Hematopoietic multipotent progenitor cell treated with erythropoietin and hydrocortisone succinate and interleukin-3 and kit ligand, for 4 days (in vitro differentiated cells): ENCODE measurements at regions not wholly inside any gene's neighbourhood (a gene's known extent, or its start where the extent isn't known, plus 50 kb on each side); places are given as distances from the start of the nearest gene placed in this dataset.
"Not testable (repeated sequence)": the region's sequence is repeated elsewhere in the genome, so short reads cannot be mapped to it uniquely, and the experiment has no call there.

Experiments used
- DNase-seq: peaks from one replicate; pipeline ENCODE4 v3.0.0-alpha.2; 2015

DNA sequence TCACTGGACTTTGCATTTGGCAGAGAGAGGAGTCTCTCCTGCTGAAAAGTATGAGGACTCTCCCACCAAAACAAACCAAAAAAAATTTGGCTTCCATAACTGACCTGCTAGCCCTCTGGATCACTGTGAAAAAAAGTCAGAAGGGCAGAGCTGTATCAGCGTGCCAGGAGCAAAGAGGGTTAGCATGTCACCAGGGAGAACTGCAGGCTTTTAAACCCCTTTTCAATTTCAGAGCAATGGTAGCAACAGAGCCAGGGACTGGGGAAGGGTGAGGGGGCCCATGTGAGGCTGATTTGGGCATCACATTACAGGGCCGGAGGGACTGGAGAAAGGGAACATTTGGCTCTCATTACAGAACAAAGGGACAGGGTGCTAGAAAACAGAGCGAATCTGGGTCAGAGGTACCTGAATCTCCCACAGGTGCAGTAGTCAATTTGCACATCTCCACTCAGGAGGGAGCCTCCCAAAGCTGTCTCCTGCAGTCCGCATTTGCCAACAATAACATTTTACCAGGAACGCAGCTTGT lies 185.7 kb upstream of the EYA4 start:
- DNase-seq, result no peak

DNA sequence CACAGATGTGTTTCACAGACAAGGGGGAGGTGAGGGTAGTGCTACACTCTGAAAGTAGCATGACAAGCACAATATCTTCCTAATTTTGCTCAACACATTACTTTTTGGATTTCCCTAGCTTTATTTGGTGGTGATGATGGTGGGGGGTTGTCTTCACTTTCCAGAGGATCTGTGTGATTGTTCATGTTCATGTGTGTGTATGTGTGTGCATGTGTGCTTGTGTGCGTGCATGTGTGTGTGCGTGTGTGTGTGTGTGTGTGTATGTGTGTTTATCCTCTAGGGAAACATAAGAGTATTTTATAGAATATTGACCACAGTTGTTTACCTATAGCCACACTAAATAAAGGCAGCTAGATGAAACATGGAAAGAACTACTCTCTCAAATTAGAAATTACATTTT lies 183.8 kb upstream of the EYA4 start:
- no peak for DNase-seq

DNA sequence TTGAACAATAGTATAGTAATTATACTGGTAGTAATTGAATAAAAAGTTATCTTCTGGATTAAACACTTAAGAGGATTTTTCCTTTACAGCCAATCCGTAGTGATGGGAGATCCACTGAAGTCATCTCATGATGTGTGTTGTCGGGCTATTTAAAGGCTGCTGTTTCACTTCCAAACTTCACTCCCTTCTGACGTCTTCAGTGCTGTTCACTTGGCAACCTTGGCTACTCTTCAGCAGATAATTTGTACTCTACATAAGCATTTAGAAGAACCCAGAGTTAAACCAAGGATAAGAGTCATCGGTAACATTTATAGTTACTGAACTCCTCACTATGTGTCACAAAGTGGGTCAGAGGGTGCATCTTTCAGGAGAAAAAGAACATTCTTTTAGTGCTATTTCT lies 179.1 kb upstream of the EYA4 start:
- no peak for DNase-seq

DNA sequence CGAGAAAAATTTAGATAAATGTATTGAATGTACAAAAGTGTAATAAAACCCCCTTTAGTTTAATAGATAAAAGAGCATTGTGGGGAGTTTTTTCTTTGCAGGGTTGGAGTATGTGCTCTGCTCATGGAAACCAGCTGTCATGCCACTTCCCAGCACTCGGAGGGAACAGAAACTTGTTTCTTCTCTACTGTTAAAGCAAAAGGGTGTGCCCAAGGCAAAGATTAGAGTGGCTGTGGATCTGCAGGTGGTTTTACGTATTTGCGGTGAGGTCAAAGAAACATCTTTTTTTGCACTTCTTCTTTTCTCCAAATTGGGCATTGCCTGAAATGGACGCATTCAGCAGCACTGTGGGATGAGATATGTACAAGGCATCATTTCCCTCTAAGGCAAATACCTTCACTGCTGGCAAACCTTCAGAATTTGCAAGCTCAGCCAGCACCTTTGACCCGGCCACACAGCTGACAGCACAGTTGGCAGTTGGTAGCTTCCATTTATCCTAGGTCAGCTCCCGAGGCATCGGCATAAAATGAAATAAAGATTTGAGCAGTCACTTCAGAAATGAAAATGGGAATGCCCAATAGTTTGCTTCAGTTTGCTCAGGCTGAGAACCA lies 178.4 kb upstream of the EYA4 start:
- DNase-seq, result no peak

DNA sequence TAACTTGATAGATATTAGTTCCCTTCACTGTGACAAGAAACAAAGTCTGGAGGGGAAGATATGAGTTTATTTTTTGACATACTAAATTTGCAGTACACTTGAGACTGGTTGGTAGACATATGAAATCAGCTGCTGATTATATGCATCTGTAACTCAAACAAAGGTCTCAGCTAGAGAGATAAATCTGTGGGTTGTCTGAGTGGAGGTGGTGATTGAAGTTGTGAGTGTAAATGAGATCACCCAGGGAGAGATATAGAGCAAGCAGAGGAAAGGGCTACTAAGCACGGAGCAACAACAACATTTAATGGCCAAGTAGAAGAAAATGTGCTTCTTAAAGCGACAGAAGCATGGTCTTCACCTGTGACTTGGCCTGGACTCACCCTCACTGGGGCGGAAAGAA lies 173.2 kb upstream of the EYA4 start:
- DNase-seq, result no peak

DNA sequence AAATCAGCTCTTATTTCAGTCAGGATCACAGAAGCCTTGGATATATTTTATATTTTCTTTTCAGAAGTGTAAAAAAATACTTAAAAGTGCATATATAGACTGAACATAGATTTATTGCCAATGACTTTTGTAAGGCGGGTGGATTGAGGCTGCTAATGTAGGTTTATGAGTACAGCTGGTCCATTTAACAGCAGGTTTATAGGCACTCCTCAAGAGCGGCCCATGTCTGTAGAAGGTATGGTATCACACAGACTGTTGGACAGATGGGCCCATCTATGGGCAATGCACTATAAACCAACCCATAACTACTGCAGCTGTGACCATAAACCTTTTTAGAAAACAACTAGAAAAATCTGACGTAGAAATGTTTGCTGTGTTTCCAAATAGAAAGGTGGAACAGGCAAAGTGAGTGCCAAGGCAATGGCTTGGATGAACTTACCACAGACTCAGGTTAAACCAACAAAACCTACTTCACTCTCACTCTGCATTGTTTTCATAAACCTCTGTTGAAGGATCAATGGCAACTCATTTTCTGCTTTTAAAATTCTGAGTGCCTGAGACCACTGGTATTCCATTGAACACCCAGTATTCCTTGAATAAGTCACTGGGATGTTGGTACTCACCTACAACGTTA lies 170.6 kb upstream of the EYA4 start:
- DNase-seq, result no peak

DNA sequence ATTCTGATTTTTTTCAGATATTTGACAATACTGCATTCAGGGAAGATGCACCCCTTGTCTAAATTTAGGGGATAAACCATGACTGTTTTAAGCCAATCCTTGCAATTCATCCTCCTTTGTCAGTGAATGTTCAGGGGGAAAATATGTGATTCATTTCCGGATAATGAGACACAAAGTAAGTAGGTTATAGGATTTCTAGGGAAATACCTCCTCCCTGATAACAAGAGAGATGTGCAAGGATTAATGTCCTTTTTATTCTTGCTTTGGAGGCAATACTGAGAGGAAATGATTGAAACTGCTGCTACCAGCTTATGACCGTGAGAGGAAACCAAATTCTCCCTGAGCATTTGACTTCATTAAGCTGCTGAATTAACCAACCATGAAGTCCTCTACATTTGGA lies 161.3 kb upstream of the EYA4 start:
- DNase-seq, result no peak

DNA sequence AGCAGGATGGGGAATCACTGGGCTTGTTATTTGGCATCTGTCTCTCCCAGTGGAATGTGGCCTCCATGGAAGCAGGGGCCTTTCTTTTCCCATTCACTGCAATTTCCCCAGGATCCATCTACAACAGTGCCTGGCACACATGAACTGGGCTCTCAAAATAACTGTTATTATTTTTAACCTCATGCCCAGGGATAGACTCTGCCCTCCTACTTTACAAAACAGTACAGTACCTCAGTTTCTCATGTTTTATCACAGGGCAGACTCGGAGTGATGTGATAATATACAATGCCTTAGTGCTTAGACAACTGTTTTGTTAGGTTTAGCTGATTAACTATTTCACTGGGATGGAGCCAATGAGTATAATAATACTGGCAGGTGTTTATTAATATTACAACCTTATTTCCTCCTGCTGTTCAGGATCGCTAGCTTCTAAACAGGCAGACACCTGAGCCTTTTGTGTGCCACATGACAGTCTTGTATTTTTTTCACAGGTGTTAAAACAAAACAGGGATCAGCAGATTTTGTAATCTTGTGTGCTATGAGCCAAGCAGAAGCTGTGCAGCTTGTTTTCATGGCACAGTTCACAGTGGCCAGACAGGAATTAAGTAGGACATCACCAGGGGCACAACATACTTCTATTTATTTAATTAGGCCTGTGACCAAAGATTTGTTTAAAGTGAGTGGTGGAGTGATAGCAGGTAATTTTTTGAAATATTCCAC lies 157.7 kb upstream of the EYA4 start:
- DNase-seq, result no peak

DNA sequence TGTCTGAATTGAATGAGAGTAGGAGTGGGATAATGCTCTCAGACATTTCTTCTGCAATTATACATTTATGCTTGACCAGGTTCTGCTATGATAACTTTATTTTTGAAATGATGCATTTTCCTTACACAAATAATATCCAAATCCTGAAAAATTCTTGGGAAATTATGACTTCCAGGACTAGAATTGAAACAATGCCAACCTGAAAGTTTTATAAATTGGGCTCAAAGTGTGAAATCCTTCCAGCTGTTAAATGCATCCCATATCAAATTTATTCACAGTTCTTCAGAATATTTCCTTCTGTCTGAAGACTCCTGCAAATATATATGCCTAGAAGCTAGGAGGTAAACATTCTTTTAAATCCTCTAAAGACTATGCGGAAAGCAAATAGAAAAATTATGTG lies 155.7 kb upstream of the EYA4 start:
- no peak for DNase-seq

DNA sequence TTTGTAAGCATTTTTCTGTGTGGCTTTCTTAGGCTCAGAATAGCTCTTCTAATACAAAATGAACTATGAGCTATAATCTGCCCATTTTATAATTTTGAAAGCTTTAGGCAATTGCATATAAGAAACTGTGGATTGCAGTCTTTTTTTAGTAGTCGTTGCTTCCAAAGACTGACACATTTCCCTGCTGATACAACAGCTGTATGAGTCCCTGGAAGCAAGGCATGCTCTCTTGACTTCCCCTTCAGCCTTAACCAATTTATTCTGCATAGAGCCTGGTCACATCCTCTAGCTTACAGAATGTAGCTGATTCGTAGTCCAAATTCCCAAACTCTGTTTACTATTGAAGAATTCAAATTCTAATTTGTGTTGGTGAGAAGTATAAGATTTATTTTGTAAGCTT lies 155.3 kb upstream of the EYA4 start:
- DNase-seq, result no peak

DNA sequence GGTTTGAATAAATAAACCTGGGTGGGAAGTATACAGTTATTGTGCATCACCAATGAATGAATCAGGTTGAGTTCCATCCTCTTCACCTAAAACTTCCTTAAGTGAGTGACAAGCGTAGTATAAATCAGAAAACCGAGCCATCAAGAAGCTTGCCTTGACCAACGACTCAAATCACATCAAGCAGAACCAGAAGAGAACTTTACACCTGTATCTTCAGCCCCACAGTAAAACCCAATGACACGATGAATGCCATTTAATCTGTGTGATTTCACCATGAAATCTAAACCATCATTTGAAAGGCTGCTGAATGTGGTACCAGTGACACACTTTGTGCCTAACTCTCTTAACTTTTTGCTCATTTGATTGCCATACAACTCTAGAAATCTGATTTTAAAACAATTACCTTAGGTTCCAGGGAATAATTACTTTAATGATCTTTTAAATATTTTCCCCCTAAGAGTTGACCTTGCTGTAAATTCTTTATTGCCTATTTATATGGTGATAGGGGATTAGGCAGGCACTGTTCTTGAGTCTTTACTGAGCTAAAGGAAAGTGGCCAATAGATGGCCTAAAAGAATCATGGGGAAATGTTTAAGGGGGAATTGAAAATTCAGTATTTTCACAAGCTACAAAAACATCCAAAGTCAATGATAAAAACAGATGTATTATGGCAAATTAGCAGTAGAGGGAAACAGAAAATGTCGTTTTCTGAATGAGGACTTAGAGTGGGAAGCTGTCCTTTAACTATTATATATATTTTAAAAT lies 152.0 kb upstream of the EYA4 start:
- DNase-seq, result no peak

DNA sequence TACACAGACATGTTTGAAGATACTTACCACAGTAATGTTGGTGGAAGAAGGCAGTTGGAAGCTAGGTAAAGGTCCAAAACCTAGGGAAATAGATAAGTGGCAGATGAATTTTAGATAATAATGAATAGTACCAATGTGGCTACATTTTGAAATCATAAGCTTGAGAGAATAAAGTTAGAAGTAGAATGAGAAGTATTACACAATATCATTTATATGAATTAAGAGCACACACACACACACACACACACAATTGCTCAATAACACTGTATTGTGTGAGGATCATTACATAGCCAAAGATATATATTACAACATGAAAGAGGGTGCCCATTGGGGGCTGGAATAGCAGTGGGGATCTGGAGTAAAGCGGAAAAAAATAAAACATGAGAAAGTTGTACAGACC lies 149.0 kb upstream of the EYA4 start:
- DNase-seq, result no peak

DNA sequence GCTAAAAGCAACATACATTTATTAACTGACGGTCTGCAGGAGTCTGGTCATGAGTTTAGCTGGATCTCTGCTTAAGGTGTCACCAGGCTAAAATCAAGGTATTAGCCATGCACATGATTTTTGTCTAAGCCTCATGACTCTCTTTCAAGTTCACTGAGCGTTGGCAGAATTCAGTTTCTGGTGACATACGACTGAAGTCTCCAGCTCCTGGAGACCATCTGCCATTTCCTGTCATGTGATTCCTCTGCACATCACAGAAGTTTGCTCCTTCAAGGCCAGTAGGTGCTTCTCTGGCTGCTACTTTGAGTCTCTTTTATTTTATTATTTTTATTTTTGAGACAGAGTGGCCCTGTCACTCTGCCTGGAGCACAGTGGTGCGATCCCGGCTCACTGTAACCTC lies 148.4 kb upstream of the EYA4 start:
- DNase-seq, result no peak

DNA sequence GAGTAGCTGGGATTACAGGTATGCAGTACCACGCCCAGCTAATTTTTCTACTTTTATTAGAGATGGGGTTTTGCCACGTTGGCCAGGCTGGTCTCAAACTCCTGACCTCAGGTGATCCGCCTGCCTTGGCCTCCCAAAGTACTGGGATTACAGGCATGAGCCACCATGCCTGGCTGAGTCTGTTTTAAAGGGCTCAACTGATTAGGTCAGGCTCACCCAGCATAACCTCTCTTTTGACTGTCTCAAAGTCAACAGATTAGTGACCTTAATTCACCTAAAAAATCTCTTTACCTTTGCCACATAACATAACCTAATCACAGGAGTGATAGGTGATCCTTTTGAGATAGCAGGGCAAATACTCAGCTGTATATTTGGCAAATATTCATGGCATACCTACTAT lies 147.9 kb upstream of the EYA4 start:
- not testable (repeated sequence) for DNase-seq

DNA sequence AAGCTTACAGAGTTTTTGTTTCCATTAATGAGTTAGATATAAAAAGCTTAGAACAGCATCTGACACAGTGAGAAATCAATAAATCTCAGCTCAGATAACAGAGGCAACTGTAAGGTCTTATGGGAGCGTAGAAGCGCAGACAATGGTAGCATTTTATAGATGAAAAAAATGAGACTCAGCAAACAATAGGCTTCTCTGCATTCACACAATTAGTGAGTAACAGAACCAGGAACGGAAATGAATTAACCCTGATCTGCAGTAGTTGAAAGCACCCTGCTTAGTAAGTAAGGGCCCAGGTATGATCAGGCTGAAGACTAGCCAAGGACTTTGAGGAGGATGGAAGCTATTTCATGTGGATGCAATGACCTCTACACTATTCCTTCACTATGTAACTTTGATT lies 147.2 kb upstream of the EYA4 start:
- no peak for DNase-seq

DNA sequence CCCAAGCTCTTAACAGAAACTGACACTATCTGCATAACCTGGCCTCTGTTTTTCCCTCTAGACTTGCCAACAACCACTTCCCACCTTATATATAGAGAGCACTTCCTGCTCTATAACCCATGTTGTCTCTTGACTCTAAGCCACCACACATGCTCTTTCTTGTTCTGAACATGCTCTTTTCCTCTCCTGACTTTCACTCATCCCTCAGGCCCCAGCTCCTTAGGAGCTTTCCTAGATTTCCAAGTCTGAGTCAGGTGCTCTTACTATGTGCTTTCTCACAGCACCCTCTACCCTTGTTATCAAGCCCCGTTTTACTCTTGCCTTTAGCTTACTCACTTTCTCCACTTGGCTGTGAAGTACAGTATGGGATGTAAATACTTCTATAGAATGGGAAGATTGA lies 143.9 kb upstream of the EYA4 start:
- DNase-seq, result no peak

DNA sequence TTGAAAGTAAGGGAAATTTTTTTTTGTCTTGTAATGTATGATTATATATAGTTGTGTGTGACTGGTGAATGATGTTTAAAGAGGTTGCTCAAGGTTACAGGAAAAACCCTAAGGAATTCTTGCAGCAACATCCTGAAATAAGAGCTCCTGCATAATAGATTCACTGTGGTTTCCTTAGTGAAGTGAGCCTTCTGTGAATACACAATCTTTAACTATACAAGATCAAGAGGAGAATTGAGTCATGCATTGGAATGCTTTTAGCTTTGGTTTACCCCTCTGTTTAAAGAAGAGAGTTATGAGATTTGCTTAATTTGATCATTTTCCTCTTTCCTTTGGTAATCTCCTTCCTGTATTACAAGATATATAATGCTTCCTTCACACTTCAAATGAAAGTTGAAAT lies 141.6 kb upstream of the EYA4 start:
- DNase-seq, result no peak

DNA sequence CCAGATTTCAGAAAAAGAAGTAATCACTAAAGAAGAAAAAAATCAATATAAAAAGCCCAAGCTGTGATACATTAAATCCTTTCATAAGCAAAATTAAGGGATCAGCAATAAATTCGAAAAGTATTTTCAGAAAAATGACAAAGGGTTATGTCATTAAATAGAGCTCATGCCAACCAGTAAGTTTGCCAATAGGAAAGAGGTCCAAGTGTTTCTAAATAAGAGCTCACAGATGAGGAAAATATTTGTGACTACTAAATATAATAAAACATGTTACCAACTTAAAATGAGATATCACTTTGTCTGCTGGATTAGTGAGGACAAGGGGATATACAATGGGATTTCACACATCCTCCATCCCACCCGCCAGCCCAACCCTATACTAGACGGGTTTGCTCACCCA lies 140.3 kb upstream of the EYA4 start:
- no peak for DNase-seq

DNA sequence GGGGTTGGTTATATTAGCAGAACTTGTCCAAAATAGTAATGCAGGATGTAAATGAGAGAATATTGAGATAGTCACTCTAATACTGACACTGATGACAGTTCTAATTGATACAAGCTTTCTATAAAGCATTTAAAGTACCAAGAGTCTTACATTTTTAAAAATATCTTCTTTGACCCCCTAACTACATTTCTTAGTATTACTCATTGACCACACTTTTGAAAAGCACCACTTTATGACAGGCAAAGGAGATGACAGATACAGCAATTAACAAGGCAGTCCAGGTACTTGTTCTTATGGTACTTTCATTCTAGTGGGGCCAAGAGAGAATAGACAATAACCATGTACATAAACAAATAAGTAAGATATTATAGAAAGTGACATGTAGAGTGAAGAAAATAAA lies 139.4 kb upstream of the EYA4 start:
- no peak for DNase-seq

DNA sequence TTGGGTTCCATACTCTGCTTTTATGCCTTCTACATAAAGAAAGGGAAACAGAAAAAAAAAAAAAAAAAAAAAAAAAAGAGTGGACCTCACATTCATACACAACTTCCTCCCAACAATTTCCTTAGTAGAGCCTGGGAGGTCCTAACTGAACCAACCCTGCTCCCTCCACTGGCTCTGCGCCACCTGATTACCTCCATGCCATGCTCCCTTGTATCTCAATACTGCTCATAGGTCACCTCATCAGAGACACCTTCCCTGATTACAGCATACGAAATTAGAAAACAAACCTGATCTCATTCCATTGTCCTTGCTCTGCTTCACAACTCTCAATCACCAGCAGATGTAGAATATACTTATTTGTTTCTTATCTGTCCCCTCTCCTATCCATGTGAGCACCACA lies 134.2 kb upstream of the EYA4 start:
- DNase-seq, result no peak

DNA sequence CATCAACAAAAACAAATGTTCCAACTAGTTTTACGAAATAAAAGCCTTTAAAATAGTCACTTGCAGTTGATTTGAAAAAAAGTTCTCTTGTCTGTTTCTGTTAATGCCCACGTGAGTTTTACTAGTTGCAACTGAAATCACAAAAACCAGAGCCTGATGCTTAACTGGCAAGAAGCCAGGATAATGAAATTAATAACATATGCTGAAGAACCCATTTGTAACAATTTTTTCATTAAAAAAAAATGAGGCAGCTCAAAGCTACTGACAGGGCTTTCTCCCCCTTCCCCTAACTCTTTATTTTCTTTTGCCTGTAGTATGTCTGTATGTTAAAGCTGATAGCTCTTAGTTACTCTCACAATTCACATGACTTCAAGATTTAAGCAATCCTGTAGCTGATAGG lies 132.7 kb upstream of the EYA4 start:
- no peak for DNase-seq

DNA sequence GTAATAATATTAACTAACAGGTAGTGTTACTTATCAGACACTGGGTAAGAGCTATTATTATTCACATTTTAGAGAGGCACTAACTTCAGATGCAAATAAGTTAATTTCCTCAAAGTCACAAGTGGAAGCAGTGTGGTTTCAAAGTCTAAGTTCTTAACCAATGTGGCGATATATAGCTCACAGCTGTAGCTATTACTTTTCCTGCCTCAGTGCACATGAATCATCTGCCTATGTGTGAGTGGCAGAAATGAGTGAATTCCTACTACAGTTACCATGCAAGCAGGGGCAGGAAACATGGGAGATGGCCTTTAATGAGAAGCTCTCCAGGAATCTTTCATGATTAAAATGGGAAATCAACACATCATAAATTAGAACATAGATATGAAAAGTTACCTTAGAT lies 126.2 kb upstream of the EYA4 start:
- DNase-seq, result no peak

DNA sequence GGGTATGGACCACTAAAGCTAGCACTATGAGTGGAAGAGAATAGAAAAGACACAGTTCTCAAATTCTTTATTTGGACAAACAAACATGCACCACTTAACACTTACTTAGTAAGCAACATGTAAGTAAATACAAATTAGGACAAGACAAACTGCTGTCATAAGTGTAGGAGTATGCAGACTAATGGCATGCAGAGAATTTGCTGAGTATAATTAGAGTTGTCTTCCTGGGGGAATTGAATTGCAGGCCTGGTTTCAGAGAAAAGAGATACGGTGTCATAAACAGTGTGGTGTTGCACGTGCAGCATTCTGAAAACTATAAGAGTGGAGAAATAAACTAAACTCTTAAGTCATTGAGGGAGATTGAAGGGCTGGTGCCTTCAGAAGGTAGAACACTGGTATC lies 125.2 kb upstream of the EYA4 start:
- no peak for DNase-seq

DNA sequence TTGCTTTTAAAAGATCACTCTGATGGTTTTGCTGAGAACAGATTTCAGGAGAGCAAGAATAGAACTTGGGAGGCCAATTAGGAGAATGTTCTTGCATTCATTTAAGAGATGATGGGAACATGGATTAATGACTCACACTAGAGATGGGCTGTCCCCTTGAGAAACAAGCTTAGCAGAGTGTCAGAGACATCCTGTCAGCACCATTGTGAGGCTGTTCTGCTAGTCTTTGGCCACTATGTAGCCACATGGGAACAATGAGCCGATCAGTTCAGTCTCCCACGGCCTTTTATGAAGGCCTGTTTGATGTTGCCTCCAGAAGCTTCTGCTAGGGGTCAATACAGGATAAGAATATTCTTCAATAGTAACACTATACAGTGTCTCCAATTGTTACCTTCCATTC lies 113.0 kb upstream of the EYA4 start:
- no peak for DNase-seq
